AG04450 (cell line): ENCODE measurements at regions not wholly inside any gene's neighbourhood (a gene's known extent, or its start where the extent isn't known, plus 50 kb on each side); places are given as distances from the start of the nearest gene placed in this dataset.

Experiments
- CTCF ChIA-PET: fragments of 300-600, 350-600 bp; formaldehyde crosslinking; extraction: SDS; loops from one replicate; lab custom pipeline; 2022; ENCODE audit warnings: antibody characterized with exemption, inconsistent platforms; lab: Charles Lee
- POLR2A ChIA-PET: fragments of 350-600 bp; formaldehyde crosslinking; extraction: SDS; loops from one replicate; lab custom pipeline; 2021; ENCODE audit warnings: antibody characterized with exemption, inconsistent platforms; lab: Yijun Ruan, JAX
- DNase-seq: peaks from one replicate; pipeline ENCODE4 v3.0.0-alpha.2; 2011; ENCODE audit warnings: low read depth, low spot score
- H3K27ac ChIP-seq: one replicate; pipeline ENCODE4 v1.5.1; 2012; ENCODE audit warnings: low read depth, low read length, control low read depth
- H3K27me3 ChIP-seq: one replicate; pipeline ENCODE4 v1.6.0; 2012; ENCODE audit warnings: low read length; ENCODE audit not compliant: control insufficient read depth, insufficient read depth
- H3K4me3 ChIP-seq: 2 replicates; pipeline ENCODE4 v1.5.1; 2011; ENCODE audit warnings: mild to moderate bottlenecking, low read depth, low read length, control low read depth
- H3K9me3 ChIP-seq: 2 replicates; pipeline ENCODE4 v1.5.1; 2012; ENCODE audit warnings: low read length; ENCODE audit not compliant: control insufficient read depth, insufficient read depth
- CTCF ChIP-seq: IDR thresholded peaks from 2 replicates; pipeline ENCODE4 v1.5.1; 2011; ENCODE audit warnings: low read depth, low read length, control low read depth, inconsistent platforms

GRCh38 chr5:118653183-118653582 lies 335.2 kb downstream of the DTWD2 start:
- CTCF ChIA-PET: no interaction called here
- TF ChIP-seq CTCF: no peak
- Histone ChIP-seq H3K27ac (no peak overlapping the region), H3K27me3 (no peaks in the 10 kb centered on the region), H3K4me3 (no peak overlapping the region), H3K9me3 (peaks cover 5% of the 10 kb centered on the region; the same call in 1 of the 2 replicates)
- no peak for DNase-seq
- POLR2A ChIA-PET: no interaction called here

- Histone ChIP-seq H3K27ac (no peak overlapping the region), H3K27me3 (no peaks in the 10 kb centered on the region), H3K4me3 (no peak overlapping the region), H3K9me3 (no peaks in the 10 kb centered on the region; the same call in 1 of the 2 replicates)
- CTCF ChIA-PET: no interaction called here
- POLR2A ChIA-PET: interaction anchor here (0.6 kb wide), 1 partner anchor 819 kb away, joined by 5 read pairs; no protein-coding TSS in a partner anchor
- no peak for TF ChIP-seq CTCF
- DNase-seq: no peak
Measured at GRCh38 chr5:118651002-118651401, 337.3 kb downstream of the DTWD2 start.

GRCh38 chr5:118647587-118647986 lies 340.8 kb downstream of the DTWD2 start:
- Histone ChIP-seq H3K9me3 (no peaks in the 10 kb centered on the region; the same call in 1 of the 2 replicates), H3K27me3 (no peaks in the 10 kb centered on the region), H3K27ac (no peak overlapping the region), H3K4me3 (no peak overlapping the region)
- DNase-seq: no peak
- TF ChIP-seq CTCF: no peak
- ChIA-PET CTCF (no interaction called here), POLR2A (no interaction called here)

GRCh38 chr5:118646917-118647316 lies 341.4 kb downstream of the DTWD2 start:
- Histone ChIP-seq H3K27me3 (no peaks in the 10 kb centered on the region), H3K9me3 (no peaks in the 10 kb centered on the region; the same call in 1 of the 2 replicates), H3K4me3 (no peak overlapping the region), H3K27ac (no peak overlapping the region)
- DNase-seq: no peak
- TF ChIP-seq CTCF: no peak
- POLR2A ChIA-PET: no interaction called here
- CTCF ChIA-PET: no interaction called here

GRCh38 chr5:118637947-118638670 lies 350.2 kb downstream of the DTWD2 start:
- CTCF ChIA-PET: no interaction called here

More at GRCh38 chr5:118637947-118638670, 350.2 kb downstream of the DTWD2 start:
- no peaks in the 10 kb centered on the region for H3K27me3 ChIP-seq
- H3K4me3 ChIP-seq: no peak overlapping the region
- peaks cover 3% of the 10 kb centered on the region; the same call in 1 of the 2 replicates for H3K9me3 ChIP-seq
- no peak for TF ChIP-seq CTCF
- POLR2A ChIA-PET: no interaction called here
- H3K27ac ChIP-seq: no peak overlapping the region
- DNase-seq: no peak
